CD8-positive, alpha-beta memory T cell (primary cell): ENCODE measurements at regions not wholly inside any gene's neighbourhood (a gene's known extent, or its start where the extent isn't known, plus 50 kb on each side); places are given as distances from the start of the nearest gene placed in this dataset.
"Not testable (repeated sequence)": the region's sequence is repeated elsewhere in the genome, so short reads cannot be mapped to it uniquely, and the experiment has no call there.

Experiments used
- CTCF ChIA-PET: fragments of 350-600 bp; sonication (Branson Sonifier 250); formaldehyde crosslinking; loops from one replicate; lab custom pipeline; 2021; ENCODE audit warnings: antibody characterized with exemption; lab: Charles Lee
- POLR2A ChIA-PET: fragments of 350-600 bp; sonication (Branson Sonifier 250); formaldehyde crosslinking; loops from one replicate; lab custom pipeline; 2021; ENCODE audit warnings: antibody characterized with exemption; lab: Charles Lee
- DNase-seq, 5 donors: peaks; one replicate each; pipeline versions ENCODE4 v3.0.0 to v3.0.0-alpha.2; 2020 to 2022; ENCODE audit warnings: mixed read lengths in 1 of 5
- H3K27ac ChIP-seq: one replicate; pipeline ENCODE4 v1.7.0; 2013; ENCODE audit warnings: low read depth, mild to moderate bottlenecking, low read length, moderate library complexity
- H3K27me3 ChIP-seq: 2 replicates; pipeline ENCODE4 v1.7.0; 2013; ENCODE audit warnings: low read length, mild to moderate bottlenecking; ENCODE audit not compliant: insufficient read depth, poor library complexity, severe bottlenecking
- H3K36me3 ChIP-seq: 2 replicates; pipeline ENCODE4 v1.7.0; 2013; ENCODE audit warnings: mild to moderate bottlenecking, low read length, moderate library complexity; ENCODE audit not compliant: insufficient read depth
- H3K4me1 ChIP-seq: 2 replicates; pipeline ENCODE4 v1.7.0; 2013; ENCODE audit warnings: mild to moderate bottlenecking, low read length, moderate library complexity; ENCODE audit not compliant: insufficient read depth
- H3K4me3 ChIP-seq: 2 replicates; pipeline ENCODE4 v1.7.0; 2013; ENCODE audit warnings: mild to moderate bottlenecking, low read length
- H3K9me3 ChIP-seq: 2 replicates; pipeline ENCODE4 v1.7.0; 2013; ENCODE audit warnings: mild to moderate bottlenecking, low read length
- H3K27ac Mint-ChIP-seq, 8 donors: one replicate each; pipeline ENCODE4 v1.8.0; 2020 to 2021; ENCODE audit warnings: mixed read lengths in 8 of 8, mild to moderate bottlenecking in 6 of 8, inconsistent platforms in 3 of 8, moderate library complexity in 3 of 8
- H3K27me3 Mint-ChIP-seq, 2 donors: one replicate each; pipeline ENCODE4 v1.8.0; 2020 to 2021; ENCODE audit warnings: mixed read lengths in 2 of 2, mild to moderate bottlenecking in 1 of 2, moderate library complexity in 1 of 2
- H3K36me3 Mint-ChIP-seq, 3 donors: one replicate each; pipeline ENCODE4 v1.8.0; 2020 to 2021; ENCODE audit warnings: mixed read lengths in 3 of 3, inconsistent platforms in 1 of 3, mild to moderate bottlenecking in 1 of 3
- H3K4me1 Mint-ChIP-seq, 3 donors: one replicate each; pipeline ENCODE4 v1.8.0; 2020 to 2021; ENCODE audit warnings: mixed read lengths in 3 of 3, inconsistent platforms in 1 of 3, mild to moderate bottlenecking in 1 of 3
- H3K4me3 Mint-ChIP-seq, 7 donors: one replicate each; pipeline ENCODE4 v1.8.0; 2020 to 2021; ENCODE audit warnings: mixed read lengths in 7 of 7, mild to moderate bottlenecking in 6 of 7, moderate library complexity in 4 of 7, inconsistent platforms in 2 of 7
- H3K9me3 Mint-ChIP-seq, 5 donors: one replicate each; pipeline ENCODE4 v1.8.0; 2020 to 2022; ENCODE audit warnings: mixed read lengths in 5 of 5, mild to moderate bottlenecking in 3 of 5, moderate library complexity in 2 of 5, inconsistent platforms in 1 of 5

- no peak overlapping the region for H3K4me3 ChIP-seq
- Mint-ChIP-seq H3K9me3 (peaks cover 0 to 27% (median 5%) of the 10 kb centered on the region in 5 donors), H3K27me3 (no peaks in the 10 kb centered on the region), H3K27ac (no peak overlapping the region), H3K36me3 (no peaks in the 10 kb centered on the region), H3K4me1 (no peaks in the 10 kb centered on the region), H3K4me3 (no peak overlapping the region)
- DNase-seq = no peak
- H3K27ac ChIP-seq = no peak overlapping the region
- ChIA-PET POLR2A (no interaction called here), CTCF (no interaction called here)
- H3K9me3 ChIP-seq = no peaks in the 10 kb centered on the region
- H3K36me3 ChIP-seq = no peaks in the 10 kb centered on the region
- no peaks in the 10 kb centered on the region for H3K27me3 ChIP-seq
- H3K4me1 ChIP-seq = no peaks in the 10 kb centered on the region
Observed at GRCh38 chr7:8833355-8833754, 399.9 kb downstream of the NXPH1 start.

- ChIA-PET POLR2A (no interaction called here), CTCF (no interaction called here)
- Mint-ChIP-seq H3K4me3 (no peak overlapping the region), H3K4me1 (no peaks in the 10 kb centered on the region), H3K27me3 (no peaks in the 10 kb centered on the region), H3K27ac (no peak overlapping the region), H3K36me3 (no peaks in the 10 kb centered on the region), H3K9me3 (peaks cover 1 to 25% (median 4%) of the 10 kb centered on the region in 5 donors)
- H3K4me3 ChIP-seq = no peak overlapping the region
- H3K4me1 ChIP-seq = no peaks in the 10 kb centered on the region
- no peaks in the 10 kb centered on the region for H3K9me3 ChIP-seq
- no peaks in the 10 kb centered on the region for H3K27me3 ChIP-seq
- no peaks in the 10 kb centered on the region for H3K36me3 ChIP-seq
- no peak overlapping the region for H3K27ac ChIP-seq
- no peak for DNase-seq
Observed at GRCh38 chr7:8841171-8841570, 407.8 kb downstream of the NXPH1 start.

- H3K9me3 ChIP-seq = no peaks in the 10 kb centered on the region
- no peak for DNase-seq
- H3K36me3 ChIP-seq = no peaks in the 10 kb centered on the region
- Mint-ChIP-seq H3K4me3 (no peak overlapping the region), H3K9me3 (peaks cover 0 to 13% (median 4%) of the 10 kb centered on the region in 5 donors), H3K27ac (no peak overlapping the region), H3K4me1 (no peaks in the 10 kb centered on the region), H3K27me3 (no peaks in the 10 kb centered on the region), H3K36me3 (no peaks in the 10 kb centered on the region)
- CTCF ChIA-PET = no interaction called here
- no peak overlapping the region for H3K27ac ChIP-seq
- H3K27me3 ChIP-seq = no peaks in the 10 kb centered on the region
- no peaks in the 10 kb centered on the region for H3K4me1 ChIP-seq
- POLR2A ChIA-PET = no interaction called here
- no peak overlapping the region for H3K4me3 ChIP-seq
Observed at GRCh38 chr7:8871716-8872115, 438.3 kb downstream of the NXPH1 start.

- H3K27ac Mint-ChIP-seq = no peak overlapping the region
- H3K9me3 Mint-ChIP-seq = peaks cover 3 to 39% (median 10%) of the 10 kb centered on the region in 5 donors
- no peaks in the 10 kb centered on the region for H3K9me3 ChIP-seq
- no peak for DNase-seq
- ChIA-PET POLR2A (no interaction called here), CTCF (no interaction called here)
- H3K36me3 ChIP-seq = no peaks in the 10 kb centered on the region
- no peak overlapping the region for H3K4me3 Mint-ChIP-seq
- no peaks in the 10 kb centered on the region for H3K4me1 ChIP-seq
- H3K27me3 ChIP-seq = no peaks in the 10 kb centered on the region
- H3K4me3 ChIP-seq = no peak overlapping the region
- H3K27me3 Mint-ChIP-seq = no peaks in the 10 kb centered on the region
- H3K36me3 Mint-ChIP-seq = no peaks in the 10 kb centered on the region
- H3K27ac ChIP-seq = no peak overlapping the region
- H3K4me1 Mint-ChIP-seq = no peaks in the 10 kb centered on the region
Observed at GRCh38 chr7:8881916-8882315, 448.5 kb downstream of the NXPH1 start.

GRCh38 chr7:8885480-8886000 lies 452.1 kb downstream of the NXPH1 start:
- no peak for DNase-seq
- Histone ChIP-seq H3K4me3 (no peak overlapping the region), H3K36me3 (no peaks in the 10 kb centered on the region), H3K27me3 (no peaks in the 10 kb centered on the region), H3K4me1 (no peaks in the 10 kb centered on the region), H3K27ac (no peak overlapping the region), H3K9me3 (no peaks in the 10 kb centered on the region)
- Mint-ChIP-seq H3K4me1 (no peaks in the 10 kb centered on the region), H3K27me3 (no peaks in the 10 kb centered on the region), H3K9me3 (peaks cover 0 to 33% (median 12%) of the 10 kb centered on the region in 5 donors), H3K36me3 (no peaks in the 10 kb centered on the region), H3K4me3 (no peak overlapping the region), H3K27ac (no peak overlapping the region)
- ChIA-PET CTCF (no interaction called here), POLR2A (no interaction called here)

GRCh38 chr7:8890346-8890745 lies 456.9 kb downstream of the NXPH1 start:
- H3K4me1 Mint-ChIP-seq, H3K9me3 ChIP-seq, H3K4me1 ChIP-seq, H3K27ac ChIP-seq, H3K36me3 Mint-ChIP-seq, H3K27ac Mint-ChIP-seq, H3K4me3 Mint-ChIP-seq, DNase-seq, CTCF ChIA-PET, H3K4me3 ChIP-seq, H3K36me3 ChIP-seq, H3K27me3 Mint-ChIP-seq, H3K27me3 ChIP-seq, POLR2A ChIA-PET: not testable (repeated sequence)
- H3K9me3 Mint-ChIP-seq = peaks cover 2 to 21% (median 12%) of the 10 kb centered on the region in 5 donors

GRCh38 chr7:8893775-8894174 lies 460.4 kb downstream of the NXPH1 start:
- H3K27ac ChIP-seq = no peak overlapping the region
- Mint-ChIP-seq H3K4me3 (no peak overlapping the region), H3K27me3 (no peaks in the 10 kb centered on the region), H3K27ac (no peak overlapping the region), H3K36me3 (no peaks in the 10 kb centered on the region), H3K9me3 (peaks cover 2 to 20% (median 11%) of the 10 kb centered on the region in 5 donors), H3K4me1 (no peaks in the 10 kb centered on the region)
- no peaks in the 10 kb centered on the region for H3K9me3 ChIP-seq
- DNase-seq = no peak
- H3K36me3 ChIP-seq = no peaks in the 10 kb centered on the region
- no peaks in the 10 kb centered on the region for H3K27me3 ChIP-seq
- no peak overlapping the region for H3K4me3 ChIP-seq
- H3K4me1 ChIP-seq = no peaks in the 10 kb centered on the region
- ChIA-PET POLR2A (no interaction called here), CTCF (no interaction called here)

- H3K36me3 ChIP-seq = no peaks in the 10 kb centered on the region
- no peaks in the 10 kb centered on the region for H3K9me3 ChIP-seq
- no peaks in the 10 kb centered on the region for H3K36me3 Mint-ChIP-seq
- H3K4me3 Mint-ChIP-seq = no peak overlapping the region
- no peaks in the 10 kb centered on the region for H3K27me3 ChIP-seq
- H3K27ac ChIP-seq = no peak overlapping the region
- DNase-seq = no peak
- H3K9me3 Mint-ChIP-seq = peaks cover 0 to 25% (median 10%) of the 10 kb centered on the region in 5 donors
- H3K27me3 Mint-ChIP-seq = no peaks in the 10 kb centered on the region
- ChIA-PET POLR2A (no interaction called here), CTCF (no interaction called here)
- H3K4me1 ChIP-seq = no peaks in the 10 kb centered on the region
- no peaks in the 10 kb centered on the region for H3K4me1 Mint-ChIP-seq
- no peak overlapping the region for H3K27ac Mint-ChIP-seq
- no peak overlapping the region for H3K4me3 ChIP-seq
Observed at GRCh38 chr7:8906396-8907075, 473.1 kb downstream of the NXPH1 start.
